DOHH2 (cell line): ENCODE measurements at regions not wholly inside any gene's neighbourhood (a gene's known extent, or its start where the extent isn't known, plus 50 kb on each side); places are given as distances from the start of the nearest gene placed in this dataset.

Source experiments
- H3F3A ChIP-seq: fragments of 200-600 bp; sonication (generic), shearing (Covaris generic); 2 replicates; pipeline ENCODE4 v1.6.0; 2016; ENCODE audit warnings: antibody characterized with exemption, mild to moderate bottlenecking; ENCODE audit not compliant: control insufficient read depth, insufficient read depth
- H3K27ac ChIP-seq: fragments of 200-600 bp; sonication (generic); 2 replicates; pipeline ENCODE4 v1.5.1; 2014; ENCODE audit warnings: low read depth, mild to moderate bottlenecking, low read length, moderate library complexity
- H3K27me3 ChIP-seq: fragments of 200-600 bp; sonication (generic); 2 replicates; pipeline ENCODE4 v1.6.1; 2014; ENCODE audit warnings: mild to moderate bottlenecking, low read length, mixed read lengths; ENCODE audit not compliant: control insufficient read depth
- H3K36me3 ChIP-seq: fragments of 200-600 bp; sonication (generic); 2 replicates; pipeline ENCODE4 v1.6.1; 2014; ENCODE audit warnings: mild to moderate bottlenecking, low read length, moderate library complexity, mixed read lengths; ENCODE audit not compliant: control insufficient read depth
- H3K4me1 ChIP-seq: fragments of 200-600 bp; sonication (generic); 2 replicates; pipeline ENCODE4 v1.6.1; 2014; ENCODE audit warnings: mild to moderate bottlenecking, low read length, mixed read lengths; ENCODE audit not compliant: control insufficient read depth
- H3K4me2 ChIP-seq: fragments of 200-600 bp; sonication (generic); 2 replicates; pipeline ENCODE4 v1.6.0; 2014; ENCODE audit warnings: mild to moderate bottlenecking, low read length, moderate library complexity
- H3K4me3 ChIP-seq: fragments of 200-600 bp; sonication (generic); 2 replicates; pipeline ENCODE4 v1.5.1; 2014; ENCODE audit warnings: mild to moderate bottlenecking, low read length, mixed read lengths
- H3K79me2 ChIP-seq: fragments of 200-600 bp; sonication (generic); 2 replicates; pipeline ENCODE4 v1.6.1; 2014; ENCODE audit warnings: mild to moderate bottlenecking, low read length, mixed read lengths; ENCODE audit not compliant: control insufficient read depth
- H3K9me2 ChIP-seq: fragments of 200-600 bp; sonication (generic); replicated peaks from 2 replicates; pipeline ENCODE4 v1.6.1; 2014; ENCODE audit warnings: mild to moderate bottlenecking, low read length, mixed read lengths; ENCODE audit not compliant: control insufficient read depth
- H3K9me3 ChIP-seq: fragments of 200-600 bp; sonication (generic); 2 replicates; pipeline ENCODE4 v1.6.1; 2014; ENCODE audit warnings: antibody characterized with exemption, low read length, mixed read lengths; ENCODE audit not compliant: control insufficient read depth, insufficient read depth
- H4K20me1 ChIP-seq: fragments of 200-600 bp; sonication (generic); 2 replicates; pipeline ENCODE4 v1.6.0; 2014; ENCODE audit warnings: low read depth, mild to moderate bottlenecking, antibody characterized with exemption, low read length, moderate library complexity; ENCODE audit not compliant: control insufficient read depth, insufficient read depth
- CTCF ChIP-seq: fragments of 200-600 bp; sonication (generic); IDR thresholded peaks from one replicate; pipeline ENCODE4 v1.5.1; 2014; ENCODE audit warnings: antibody characterized with exemption, mild to moderate bottlenecking, low read depth, low read length; ENCODE audit not compliant: poor library complexity, severe bottlenecking
- EZH2phosphoT487 ChIP-seq: fragments of 200-600 bp; sonication (generic); IDR thresholded peaks from 2 replicates; pipeline ENCODE4 v1.6.1; 2017; ENCODE audit warnings: borderline replicate concordance, mild to moderate bottlenecking, antibody characterized with exemption, low read length, moderate library complexity, mixed read lengths

GRCh38 chr19:30630289-30631032 is 258.3 kb downstream of the ZNF536 start:
- Histone ChIP-seq H4K20me1 (no peaks in the 10 kb centered on the region), H3K9me3 (no peaks in the 10 kb centered on the region), H3F3A (no peaks in the 10 kb centered on the region), H3K27ac (no peak overlapping the region), H3K4me1 (no peaks in the 10 kb centered on the region), H3K4me3 (no peak overlapping the region), H3K36me3 (no peaks in the 10 kb centered on the region), H3K9me2 (no peaks in the 10 kb centered on the region), H3K4me2 (no peak overlapping the region), H3K79me2 (no peaks in the 10 kb centered on the region), H3K27me3 (no peaks in the 10 kb centered on the region)
- TF ChIP-seq EZH2phosphoT487 (no peak), CTCF (no peak)

GRCh38 chr19:30629086-30629485 is 256.9 kb downstream of the ZNF536 start:
- Histone ChIP-seq H3K9me3 (peaks cover 9% of the 10 kb centered on the region; the same call in 1 of the 2 replicates), H3K27ac (no peak overlapping the region)
- no peak for TF ChIP-seq CTCF
- TF ChIP-seq EZH2phosphoT487 = no peak

DNA sequence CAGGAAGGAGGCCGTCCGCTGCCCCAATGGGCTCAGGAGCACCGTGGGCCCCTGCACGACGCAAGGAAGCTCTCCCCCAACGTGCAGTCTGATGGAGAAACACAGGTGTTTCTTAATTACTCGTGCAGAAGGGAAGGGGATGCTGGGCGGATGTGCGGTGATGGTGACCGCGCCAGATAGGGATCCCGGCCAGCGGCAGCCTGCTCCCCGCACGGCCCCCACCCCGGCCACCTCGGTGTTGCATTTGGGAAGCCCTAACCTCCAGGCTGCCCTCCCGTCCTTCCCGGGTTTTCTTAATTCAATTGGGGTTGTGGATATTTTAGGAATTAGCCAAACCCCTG is 254.4 kb downstream of the ZNF536 start:
- Histone ChIP-seq H3K36me3 (no peaks in the 10 kb centered on the region), H3K4me2 (no peak overlapping the region), H3F3A (no peaks in the 10 kb centered on the region), H3K79me2 (no peaks in the 10 kb centered on the region), H3K4me1 (no peaks in the 10 kb centered on the region), H3K27me3 (no peaks in the 10 kb centered on the region), H3K4me3 (no peak overlapping the region), H4K20me1 (no peaks in the 10 kb centered on the region), H3K9me3 (peaks cover 19% of the 10 kb centered on the region; the same call in 1 of the 2 replicates), H3K27ac (no peak overlapping the region), H3K9me2 (no peaks in the 10 kb centered on the region)
- TF ChIP-seq CTCF = no peak
- TF ChIP-seq EZH2phosphoT487 = no peak

More at GRCh38 chr19:30629086-30629485, 256.9 kb downstream of the ZNF536 start:
- no peak overlapping the region for H3K4me2 ChIP-seq
- no peak overlapping the region for H3K4me3 ChIP-seq
- no peaks in the 10 kb centered on the region for H3K79me2 ChIP-seq
- no peaks in the 10 kb centered on the region for H3F3A ChIP-seq
- H3K4me1 ChIP-seq = no peaks in the 10 kb centered on the region
- H4K20me1 ChIP-seq = no peaks in the 10 kb centered on the region
- H3K9me2 ChIP-seq = no peaks in the 10 kb centered on the region
- no peaks in the 10 kb centered on the region for H3K36me3 ChIP-seq
- H3K27me3 ChIP-seq = no peaks in the 10 kb centered on the region
